WERI-Rb-1 (cell line): ENCODE measurements at regions not wholly inside any gene's neighbourhood (a gene's known extent, or its start where the extent isn't known, plus 50 kb on each side); places are given as distances from the start of the nearest gene placed in this dataset.

Source experiments
- DNase-seq: peaks from one replicate; pipeline ENCODE4 v3.0.0-alpha.2; 2020
- H3K27ac ChIP-seq: fragments of 250-450 bp; sonication (Bioruptor Pico); 2 replicates; pipeline ENCODE4 v1.5.1; 2020; ENCODE audit warnings: mild to moderate bottlenecking, moderate library complexity
- H3K27me3 ChIP-seq: fragments of 250-450 bp; sonication (Bioruptor Pico); 2 replicates; pipeline ENCODE4 v1.5.1; 2021; ENCODE audit warnings: mild to moderate bottlenecking, low read depth, moderate library complexity; ENCODE audit not compliant: insufficient read depth, severe bottlenecking
- H3K36me3 ChIP-seq: fragments of 250-450 bp; sonication (Bioruptor Pico); 2 replicates; pipeline ENCODE4 v1.5.1; 2020; ENCODE audit warnings: mild to moderate bottlenecking, moderate library complexity
- H3K4me3 ChIP-seq: 2 replicates; pipeline ENCODE4 v1.5.1; 2011; ENCODE audit warnings: low read depth, mild to moderate bottlenecking, control low read depth, low read length
- H3K9me3 ChIP-seq: fragments of 250-450 bp; sonication (Bioruptor Pico); 2 replicates; pipeline ENCODE4 v1.5.1; 2021; ENCODE audit warnings: mild to moderate bottlenecking, moderate library complexity; ENCODE audit not compliant: severe bottlenecking
- TF ChIP-seq, protein P1 (sequence below): IDR thresholded peaks from 2 replicates; pipeline ENCODE4 v1.5.1; 2011; ENCODE audit warnings: low read depth, mild to moderate bottlenecking, control low read depth, inconsistent platforms, low read length

DNA sequence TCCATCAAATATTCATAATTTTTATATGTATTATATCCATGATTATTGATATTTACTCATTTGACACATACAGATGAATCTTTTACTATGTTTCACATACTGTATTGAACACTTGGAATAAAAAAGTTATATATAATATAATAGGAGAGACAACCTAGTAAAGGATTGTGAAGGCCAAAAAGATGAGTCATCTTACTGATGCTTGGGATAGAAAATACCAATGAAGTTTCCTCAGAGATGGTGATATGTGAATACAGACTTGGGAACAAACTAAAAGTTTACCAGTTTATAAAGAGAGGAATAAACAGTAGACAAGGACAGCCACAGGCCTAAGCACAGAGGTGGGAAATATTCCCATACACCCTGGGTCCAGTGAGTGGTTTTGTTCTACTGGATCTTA, 743.9 kb upstream of the FLRT2 start:
- Histone ChIP-seq H3K4me3 (no peak overlapping the region), H3K27ac (no peak overlapping the region), H3K9me3 (no peaks in the 10 kb centered on the region), H3K27me3 (no peaks in the 10 kb centered on the region), H3K36me3 (no peaks in the 10 kb centered on the region)
- DNase-seq, result no peak
- TF ChIP-seq, protein P1, sequence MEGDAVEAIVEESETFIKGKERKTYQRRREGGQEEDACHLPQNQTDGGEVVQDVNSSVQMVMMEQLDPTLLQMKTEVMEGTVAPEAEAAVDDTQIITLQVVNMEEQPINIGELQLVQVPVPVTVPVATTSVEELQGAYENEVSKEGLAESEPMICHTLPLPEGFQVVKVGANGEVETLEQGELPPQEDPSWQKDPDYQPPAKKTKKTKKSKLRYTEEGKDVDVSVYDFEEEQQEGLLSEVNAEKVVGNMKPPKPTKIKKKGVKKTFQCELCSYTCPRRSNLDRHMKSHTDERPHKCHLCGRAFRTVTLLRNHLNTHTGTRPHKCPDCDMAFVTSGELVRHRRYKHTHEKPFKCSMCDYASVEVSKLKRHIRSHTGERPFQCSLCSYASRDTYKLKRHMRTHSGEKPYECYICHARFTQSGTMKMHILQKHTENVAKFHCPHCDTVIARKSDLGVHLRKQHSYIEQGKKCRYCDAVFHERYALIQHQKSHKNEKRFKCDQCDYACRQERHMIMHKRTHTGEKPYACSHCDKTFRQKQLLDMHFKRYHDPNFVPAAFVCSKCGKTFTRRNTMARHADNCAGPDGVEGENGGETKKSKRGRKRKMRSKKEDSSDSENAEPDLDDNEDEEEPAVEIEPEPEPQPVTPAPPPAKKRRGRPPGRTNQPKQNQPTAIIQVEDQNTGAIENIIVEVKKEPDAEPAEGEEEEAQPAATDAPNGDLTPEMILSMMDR, result no peak

DNA sequence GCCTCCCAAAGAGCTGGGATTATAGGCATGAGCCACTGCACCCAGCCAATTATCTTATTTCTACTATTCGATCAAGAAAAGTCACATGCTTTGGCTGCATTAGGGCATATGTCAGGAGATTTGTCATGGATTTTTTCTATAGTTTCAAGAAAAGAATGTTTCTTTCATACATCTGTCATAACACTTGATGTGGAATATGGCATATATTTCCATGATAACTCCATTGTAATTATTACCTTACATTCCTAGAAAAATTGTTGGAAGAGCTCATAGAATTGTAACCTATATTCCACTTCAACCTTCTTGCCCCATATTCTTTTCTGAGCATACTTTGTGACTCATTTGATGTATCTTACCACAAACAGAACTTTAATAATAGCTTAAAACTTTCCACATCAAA, 740.9 kb upstream of the FLRT2 start:
- DNase-seq, result no peak
- Histone ChIP-seq H3K9me3 (no peaks in the 10 kb centered on the region), H3K4me3 (no peak overlapping the region), H3K27me3 (no peaks in the 10 kb centered on the region), H3K36me3 (no peaks in the 10 kb centered on the region), H3K27ac (no peak overlapping the region)
- TF ChIP-seq, protein P1, result no peak

DNA sequence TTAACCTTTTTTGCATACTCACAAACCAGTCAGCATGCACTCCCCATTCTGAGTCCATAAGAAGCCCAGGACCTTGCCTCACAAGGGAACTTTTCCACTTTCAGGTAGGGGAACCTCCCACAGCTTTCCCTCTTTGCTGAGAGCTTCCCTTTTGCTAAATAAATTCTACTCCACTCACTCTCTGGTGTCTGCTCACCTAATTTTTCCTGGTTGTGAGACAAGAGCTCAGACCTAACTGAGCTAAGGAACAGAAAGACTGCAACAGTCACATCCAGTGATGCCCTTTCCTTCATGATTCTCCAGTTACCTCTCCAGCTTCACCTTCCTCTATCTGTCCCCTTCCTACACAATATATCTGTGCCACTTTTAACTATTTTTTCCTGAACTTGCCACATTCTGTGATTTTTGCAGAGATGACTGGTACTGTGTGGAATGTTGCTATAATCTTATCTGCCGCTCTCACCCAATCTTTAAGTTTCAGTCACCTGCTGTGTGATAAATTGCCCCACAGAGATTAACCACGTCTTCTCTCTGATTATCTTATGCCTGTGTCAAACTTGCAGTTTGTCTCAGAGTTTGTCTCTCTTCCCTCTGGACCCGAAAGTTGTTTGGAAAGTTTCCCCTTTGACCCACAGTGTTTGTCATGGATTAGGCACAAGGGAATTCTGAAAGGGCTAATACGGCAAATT, 737.1 kb upstream of the FLRT2 start:
- Histone ChIP-seq H3K4me3 (no peak overlapping the region), H3K27me3 (no peaks in the 10 kb centered on the region), H3K27ac (no peak overlapping the region), H3K9me3 (no peaks in the 10 kb centered on the region), H3K36me3 (no peaks in the 10 kb centered on the region)
- TF ChIP-seq, protein P1, result no peak
- DNase-seq, result no peak

DNA sequence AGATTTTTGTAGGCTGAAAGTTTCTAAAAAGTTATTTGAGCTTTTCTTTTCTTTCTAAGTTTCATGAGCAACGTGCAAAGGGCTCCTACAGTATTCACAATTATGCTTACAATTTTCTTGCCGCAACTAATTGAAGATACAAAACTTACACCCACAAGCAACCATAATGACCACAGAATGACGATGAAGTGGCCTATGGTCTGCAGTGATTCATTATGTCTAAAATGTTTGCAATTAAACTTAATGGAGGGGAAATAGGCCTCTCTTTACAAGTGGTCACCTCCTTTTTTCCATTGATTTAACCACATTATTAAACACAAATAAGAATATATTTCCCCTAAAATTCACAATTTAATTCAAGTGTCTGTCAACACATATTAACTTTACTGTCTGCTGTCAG, 732.6 kb upstream of the FLRT2 start:
- Histone ChIP-seq H3K27me3 (no peaks in the 10 kb centered on the region), H3K4me3 (no peak overlapping the region), H3K9me3 (no peaks in the 10 kb centered on the region), H3K36me3 (no peaks in the 10 kb centered on the region), H3K27ac (no peak overlapping the region)
- DNase-seq, result no peak
- TF ChIP-seq, protein P1, result no peak

DNA sequence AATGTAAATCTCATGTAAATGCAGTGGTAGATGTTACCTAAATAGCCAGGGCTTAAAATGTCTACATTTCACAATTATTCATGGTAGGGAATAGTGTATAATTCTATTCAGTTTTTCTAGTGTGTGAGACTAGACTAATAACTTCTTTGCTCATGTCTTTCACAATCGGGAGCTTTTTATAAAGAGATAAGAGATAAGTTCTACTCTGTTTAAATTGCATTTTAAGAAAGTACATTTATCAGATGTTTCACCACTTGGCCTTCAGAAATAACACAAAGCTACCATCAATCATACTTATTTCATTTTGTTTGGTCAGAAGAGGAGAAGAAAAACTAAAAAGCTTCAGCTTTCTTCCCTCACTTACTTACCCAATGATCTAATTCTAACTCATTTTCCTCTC, 725.5 kb upstream of the FLRT2 start:
- DNase-seq, result no peak
- H3K9me3 ChIP-seq, result no peaks in the 10 kb centered on the region
- H3K27ac ChIP-seq, result no peak overlapping the region
- H3K4me3 ChIP-seq, result no peak overlapping the region
- no peaks in the 10 kb centered on the region for H3K36me3 ChIP-seq
- no peaks in the 10 kb centered on the region for H3K27me3 ChIP-seq
- TF ChIP-seq, protein P1, result no peak

DNA sequence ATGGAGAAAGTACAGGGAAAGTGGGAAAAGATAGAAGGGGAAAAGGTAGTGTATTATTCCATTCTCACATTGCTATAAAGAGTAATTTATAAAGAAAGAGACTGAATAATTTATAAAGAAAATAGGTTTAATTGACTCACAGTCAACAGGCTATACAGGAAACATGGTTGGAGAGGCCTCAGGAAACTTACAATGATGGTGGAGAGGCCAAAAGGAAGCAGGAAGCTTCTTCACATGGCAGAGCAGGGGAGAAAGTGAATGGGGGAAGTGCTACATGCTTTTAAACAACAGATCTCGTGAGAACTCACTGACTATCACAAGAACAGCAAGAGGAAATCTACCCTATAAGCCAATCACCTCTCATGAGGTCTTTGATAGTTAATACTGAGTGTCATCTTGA, 725.0 kb upstream of the FLRT2 start:
- H3K4me3 ChIP-seq, result no peak overlapping the region
- TF ChIP-seq, protein P1, result no peak
- H3K9me3 ChIP-seq, result no peaks in the 10 kb centered on the region
- no peaks in the 10 kb centered on the region for H3K36me3 ChIP-seq
- DNase-seq, result no peak
- H3K27ac ChIP-seq, result no peak overlapping the region
- no peaks in the 10 kb centered on the region for H3K27me3 ChIP-seq
